K562 (cell line): ENCODE measurements at regions not wholly inside any gene's neighbourhood (a gene's known extent, or its start where the extent isn't known, plus 50 kb on each side); places are given as distances from the start of the nearest gene placed in this dataset.

Experiments used
- ATAC-seq: fragments of 200-7000 bp; cut with Tn5 transposase; 3 replicates; pipeline ENCODE4 v1.9.1; 2020; ENCODE audit warnings: moderate library complexity
- BruUV-seq: library from RNA; stranded (reverse); fragments of 400-500 nt; replicated peaks from 2 replicates; lab custom pipeline; 2021; lab: Mats Ljungman, UMichigan
- CTCF ChIA-PET: fragments of 300-600 bp; formaldehyde crosslinking; extraction: SDS; loops from one replicate; lab custom pipeline; 2021; ENCODE audit warnings: low intra/inter-chr PET ratio; lab: Yijun Ruan, JAX
- POLR2A ChIA-PET: fragments of 300-600, 350-650 bp; sonication (Branson Sonifier 250); formaldehyde crosslinking; extraction: SDS; loops from one replicate; lab custom pipeline; 2021; ENCODE audit warnings: antibody characterized with exemption, inconsistent platforms; lab: Yijun Ruan, JAX
- DNase-seq, 4 experiments: peaks; one replicate each; pipeline versions ENCODE4 v3.0.0 to v3.0.0-alpha.2; 2011 to 2018; ENCODE audit warnings: low spot score in 3 of 4, mixed read lengths in 3 of 4; ENCODE audit errors: extremely low read depth in 1 of 4
- FAIRE-seq: peaks from 2 replicates; lab custom pipeline; 2011; peaks lifted over from hg19 to GRCh38; lab: Jason Lieb, UNC
- H2AFZ ChIP-seq: 2 replicates; pipeline ENCODE4 v1.6.0; 2011; ENCODE audit warnings: low read depth, low read length, control low read depth, inconsistent platforms
- H3K27ac ChIP-seq: fragments of 200-600 bp; 3 replicates; pipeline ENCODE4 v1.8.0; 2011; ENCODE audit warnings: low read depth, mild to moderate bottlenecking, control low read depth, inconsistent platforms, low read length, moderate library complexity, mixed read lengths; ENCODE audit errors: extremely low read depth
- H3K27me3 ChIP-seq, 2 experiments: fragments of 300-600 bp in 1 of 2; 2 replicates in 1 of 2; 3 replicates in 1 of 2; pipeline versions ENCODE4 v1.6.0 to v1.8.0; 2011; ENCODE audit warnings: inconsistent platforms in 2 of 2, low read length in 2 of 2, mild to moderate bottlenecking in 1 of 2, mixed read lengths in 1 of 2, moderate library complexity in 1 of 2; ENCODE audit not compliant: control insufficient read depth in 2 of 2, insufficient read depth in 2 of 2
- H3K36me3 ChIP-seq: fragments of 300-600 bp; 3 replicates; pipeline ENCODE4 v1.8.0; 2011; ENCODE audit warnings: mild to moderate bottlenecking, low read length, inconsistent platforms; ENCODE audit not compliant: control insufficient read depth, insufficient read depth
- H3K4me1 ChIP-seq, 2 experiments: fragments of 200-600 bp in 1 of 2; replicated peaks in 1 of 2; 2 replicates in 1 of 2; 3 replicates in 1 of 2; pipeline versions ENCODE4 v1.5.1 to v1.8.0; 2011; ENCODE audit warnings: inconsistent platforms in 2 of 2, low read length in 2 of 2, mild to moderate bottlenecking in 1 of 2, mixed read lengths in 1 of 2, moderate library complexity in 1 of 2; ENCODE audit not compliant: control insufficient read depth in 2 of 2, insufficient read depth in 2 of 2
- H3K4me2 ChIP-seq: 2 replicates; pipeline ENCODE4 v1.6.1; 2011; ENCODE audit warnings: low read length, control low read depth, inconsistent platforms, mixed read lengths; ENCODE audit not compliant: insufficient read depth
- H3K4me3 ChIP-seq: fragments of 200-600 bp; sonication (generic), shearing (Covaris generic); 2 replicates; pipeline ENCODE4 v1.5.1; 2016; ENCODE audit warnings: control low read depth, inconsistent platforms
- H3K79me2 ChIP-seq: fragments of 200-600 bp; 3 replicates; pipeline ENCODE4 v1.8.0; 2011; ENCODE audit warnings: low read length, inconsistent platforms; ENCODE audit not compliant: control insufficient read depth, insufficient read depth
- H3K9ac ChIP-seq, 2 experiments: 2 replicates each; pipeline versions ENCODE4 v1.6.0 to v1.6.1; 2011; ENCODE audit warnings: low read depth in 2 of 2, low read length in 2 of 2, control low read depth in 1 of 2, inconsistent platforms in 1 of 2, mild to moderate bottlenecking in 1 of 2, mixed read lengths in 1 of 2; ENCODE audit not compliant: insufficient read depth in 1 of 2
- H3K9me1 ChIP-seq: one replicate; pipeline ENCODE4 v1.6.0; 2011; ENCODE audit warnings: inconsistent platforms, mild to moderate bottlenecking, low read length, moderate library complexity; ENCODE audit not compliant: control insufficient read depth, insufficient read depth
- H3K9me3 ChIP-seq: replicated peaks from 2 replicates; pipeline ENCODE4 v1.5.1; 2011; ENCODE audit warnings: low read depth, low read length, inconsistent platforms; ENCODE audit not compliant: control insufficient read depth, insufficient read depth
- H4K20me1 ChIP-seq: replicated peaks from 2 replicates; pipeline ENCODE4 v1.6.1; 2011; ENCODE audit warnings: low read length, inconsistent platforms, mixed read lengths; ENCODE audit not compliant: control insufficient read depth, insufficient read depth
- CHD7 ChIP-seq: fragments of 200-600 bp; sonication (generic); IDR thresholded peaks from one replicate; pipeline ENCODE4 v1.6.1; 2012; ENCODE audit warnings: mild to moderate bottlenecking, low read depth, low read length, inconsistent platforms
- FIP1L1 ChIP-seq: fragments of 200-400 bp; formaldehyde crosslinking; IDR thresholded peaks from 2 replicates; pipeline ENCODE4 v1.6.1; 2018; ENCODE audit warnings: mild to moderate bottlenecking, low read depth, low read length; ENCODE audit not compliant: poor library complexity, severe bottlenecking
- FOXO4 ChIP-seq: fragments of 450-650 bp; formaldehyde crosslinking; IDR thresholded peaks from 2 replicates; pipeline ENCODE4 v1.4.0; 2020; ENCODE audit warnings: mild to moderate bottlenecking, moderate library complexity
- IFI16 ChIP-seq: fragments of 250-450 bp; sonication (Bioruptor Pico); IDR thresholded peaks from 2 replicates; pipeline ENCODE4 v2.1.2; 2022; ENCODE audit warnings: mild to moderate bottlenecking, inconsistent platforms
- JUND ChIP-seq, 2 experiments: IDR thresholded peaks; 2 replicates in 1 of 2; 3 replicates in 1 of 2; pipeline ENCODE4 v1.6.1; 2011; ENCODE audit warnings: borderline replicate concordance in 2 of 2, low read depth in 2 of 2, low read length in 2 of 2, improper control_type of control experiment in 1 of 2, missing biosample characterization in 1 of 2, missing genetic modification characterization in 1 of 2, missing genetic modification reagents in 1 of 2
- MTA2 ChIP-seq: fragments of 450-650 bp; IDR thresholded peaks from 2 replicates; pipeline ENCODE4 v1.6.1; 2016; ENCODE audit warnings: low read depth
- TEAD1 ChIP-seq, 2 experiments: fragments of 450-650 bp in 1 of 2; sonication (generic) in 1 of 2; formaldehyde crosslinking; IDR thresholded peaks; 2 replicates each; pipeline versions ENCODE4 v1.4.0 to v1.8.0; 2020 to 2022; ENCODE audit warnings: mild to moderate bottlenecking in 2 of 2, missing genetic modification reagents in 1 of 2
- XRCC5 ChIP-seq: fragments of 200-400 bp; formaldehyde crosslinking; IDR thresholded peaks from 2 replicates; pipeline ENCODE4 v1.6.1; 2017; ENCODE audit warnings: low read depth, mild to moderate bottlenecking, low read length
- WGBS: fragments of 100-300 bp; shearing (Covaris generic); methylation state at CpG from one replicate; pipeline ENCODE4 v1.1.6; 2016; ENCODE audit warnings: low coverage, mixed read lengths; ENCODE audit not compliant: insufficient coverage; ENCODE audit errors: missing lambda C conversion rate; 5-methylcytosine and 5-hydroxymethylcytosine counted together
- in situ Hi-C: fragments of 300-500 bp; cut with MboI; formaldehyde crosslinking; loops from 4 replicates; pipeline ENCODE4 v1.15.0; 2018; ENCODE audit warnings: inconsistent platforms, mixed read lengths
- intact Hi-C: fragments of 100-400 bp; cut with micrococcal nuclease; formaldehyde crosslinking; loops from 2 replicates; pipeline ENCODE4 v1.14.2; 2022

GRCh38 chr11:42528471-42528870 is 783.3 kb upstream of the API5 start:
- ATAC-seq, result no peak
- H3K4me2 ChIP-seq, result no peak overlapping the region
- DNase-seq, result no peak
- no peaks in the 10 kb centered on the region for H4K20me1 ChIP-seq
- FAIRE-seq, result no peak
- ChIA-PET POLR2A (no interaction called here), CTCF (no interaction called here)
- no TSS peak for BruUV-seq
- H3K9me3 ChIP-seq, result no peaks in the 10 kb centered on the region
- no peak overlapping the region for H2AFZ ChIP-seq
- no peak overlapping the region for H3K9ac ChIP-seq
- intact Hi-C loops, result no loop called here
- in situ Hi-C loops, result no loop called here
- WGBS, result 0% methylated on average over 2 of the region's 2 CpGs
- no peaks in the 10 kb centered on the region for H3K79me2 ChIP-seq
- H3K27ac ChIP-seq, result no peak overlapping the region
- H3K4me1 ChIP-seq, result no peaks in the 10 kb centered on the region
- no peak overlapping the region for H3K4me3 ChIP-seq
- no peaks in the 10 kb centered on the region for H3K9me1 ChIP-seq
- no peaks in the 10 kb centered on the region for H3K36me3 ChIP-seq
- H3K27me3 ChIP-seq, result no peaks in the 10 kb centered on the region
- TF ChIP-seq FIP1L1, result no peak
- no peak for TF ChIP-seq FOXO4
- TF ChIP-seq IFI16 (CRISPR knock-in tag), result no peak
- TF ChIP-seq XRCC5, result no peak
- TF ChIP-seq MTA2, result no peak
- no peak for TF ChIP-seq TEAD1 (CRISPR knock-in tag; IDR thresholded peaks at IDR 0.05)
- TF ChIP-seq CHD7, result no peak
- TF ChIP-seq JUND (IDR thresholded peaks at IDR 0.05; ENCODE audit: borderline replicate concordance, low read depth, low read length), result no peak
- TF ChIP-seq JUND (tag; IDR thresholded peaks at IDR 0.05; ENCODE audit: borderline replicate concordance, low read depth, low read length), result no peak
